ENCODE measurements at regions not wholly inside any gene's neighbourhood (a gene's known extent, or its start where the extent isn't known, plus 50 kb on each side); places are given as distances from the start of the nearest gene placed in this dataset.

DNA sequence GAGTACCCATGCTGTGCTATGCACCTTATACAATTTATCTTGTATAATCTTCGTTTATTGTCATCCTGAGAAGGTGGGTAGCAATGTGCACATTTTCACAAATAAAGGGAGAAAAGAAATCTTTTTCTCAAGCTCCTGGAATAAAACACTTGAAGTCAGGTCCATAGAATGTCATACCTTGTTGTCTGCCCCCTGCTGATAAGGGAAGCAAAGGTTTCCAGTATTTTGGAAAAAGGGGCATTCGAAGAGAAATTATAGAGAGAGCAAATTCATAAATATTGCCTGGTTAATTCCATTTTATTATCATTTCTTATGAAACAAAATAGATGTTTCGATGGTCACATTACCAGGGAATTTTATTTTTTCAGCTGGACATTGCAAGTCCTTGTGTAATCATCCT is 277.8 kb downstream of the RAP2B start:
- ChIA-PET CTCF (interaction anchor here (1.5 kb wide), 1 partner anchor 397 kb away, joined by 7 read pairs; no protein-coding TSS in a partner anchor), POLR2A (no interaction called here)
- intact Hi-C loops (cut with micrococcal nuclease; ENCODE audit: unreplicated experiment): loop anchor here (1.0 to 10.0 kb wide), 3 partner anchors 148 to 397 kb away; partner anchors contain the start of gene RAP2B
- Histone ChIP-seq H3K4me1 (no peaks in the 10 kb centered on the region), H3K36me3 (ENCODE audit: control insufficient read depth, insufficient read depth, low read length) (no peaks in the 10 kb centered on the region), H3K9me3 (no peaks in the 10 kb centered on the region), H3K4me3 (ENCODE audit: low read depth, low read length) (no peak overlapping the region), H3K27me3 (replicated peaks; ENCODE audit: control insufficient read depth, insufficient read depth, low read length) (no peaks in the 10 kb centered on the region)
- no peaks in the 10 kb centered on the region for H3K27me3 Mint-ChIP-seq (ENCODE audit: insufficient read depth, unreplicated experiment)
- no peaks in the 10 kb centered on the region for H3K9me3 Mint-ChIP-seq (ENCODE audit: unreplicated experiment)
- H3K4me1 Mint-ChIP-seq (ENCODE audit: low read depth, unreplicated experiment): peaks cover 5% of the 10 kb centered on the region
- no peaks in the 10 kb centered on the region for H3K36me3 Mint-ChIP-seq (ENCODE audit: insufficient read depth, unreplicated experiment)
- no TSS peak for BruUV-seq (replicated peaks)
- no peak for DNase-seq
- H3K27ac Mint-ChIP-seq (ENCODE audit: unreplicated experiment): no peak overlapping the region
- H3K4me3 Mint-ChIP-seq (ENCODE audit: unreplicated experiment): no peak overlapping the region
- peak; percentile 12 to 18 for TF ChIP-seq CTCF (IDR thresholded peaks at IDR 0.05; ENCODE audit: insufficient read depth in 1 of 2, low read depth in 1 of 2, low read length in 1 of 2, severe bottlenecking in 1 of 2, unreplicated experiment in 1 of 2)

DNA sequence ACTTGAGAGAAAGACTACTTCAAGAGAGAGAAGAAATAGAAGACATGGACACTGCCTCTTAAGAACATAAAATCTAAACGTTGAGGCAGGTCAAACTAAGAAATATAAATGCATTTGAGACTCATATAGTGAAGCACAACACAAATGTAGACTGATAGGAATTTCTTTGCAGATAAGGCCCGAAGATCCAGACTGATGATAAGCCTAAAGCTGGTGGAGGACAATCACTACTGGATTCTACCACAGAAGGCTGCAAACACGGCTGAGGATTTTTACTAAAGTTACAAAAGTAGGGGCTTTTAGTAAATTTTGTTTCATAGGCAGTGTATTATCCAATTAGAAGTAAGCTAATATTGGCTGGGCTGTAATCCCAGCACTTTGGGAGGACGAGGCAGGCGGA is 278.3 kb downstream of the RAP2B start:
- H3K4me3 Mint-ChIP-seq (ENCODE audit: unreplicated experiment): no peak overlapping the region
- no peak for TF ChIP-seq CTCF (IDR thresholded peaks at IDR 0.05; ENCODE audit: insufficient read depth in 1 of 2, low read depth in 1 of 2, low read length in 1 of 2, severe bottlenecking in 1 of 2, unreplicated experiment in 1 of 2)
- Histone ChIP-seq H3K4me1 (no peaks in the 10 kb centered on the region), H3K27me3 (replicated peaks; ENCODE audit: control insufficient read depth, insufficient read depth, low read length) (no peaks in the 10 kb centered on the region), H3K36me3 (ENCODE audit: control insufficient read depth, insufficient read depth, low read length) (no peaks in the 10 kb centered on the region), H3K4me3 (ENCODE audit: low read depth, low read length) (no peak overlapping the region), H3K9me3 (no peaks in the 10 kb centered on the region)
- no peak for DNase-seq
- no peaks in the 10 kb centered on the region for H3K27me3 Mint-ChIP-seq (ENCODE audit: insufficient read depth, unreplicated experiment)
- ChIA-PET POLR2A (no interaction called here), CTCF (interaction anchor here (1.5 kb wide), 1 partner anchor 397 kb away, joined by 7 read pairs; no protein-coding TSS in a partner anchor)
- no peak overlapping the region for H3K27ac Mint-ChIP-seq (ENCODE audit: unreplicated experiment)
- no peaks in the 10 kb centered on the region for H3K36me3 Mint-ChIP-seq (ENCODE audit: insufficient read depth, unreplicated experiment)
- intact Hi-C loops (cut with micrococcal nuclease; ENCODE audit: unreplicated experiment): no loop called here
- BruUV-seq (replicated peaks): no TSS peak
- H3K9me3 Mint-ChIP-seq (ENCODE audit: unreplicated experiment): no peaks in the 10 kb centered on the region
- H3K4me1 Mint-ChIP-seq (ENCODE audit: low read depth, unreplicated experiment): peaks cover 5% of the 10 kb centered on the region

- Mint-ChIP-seq H3K4me1 (ENCODE audit: low read depth, unreplicated experiment) (peaks cover 5% of the 10 kb centered on the region), H3K27me3 (ENCODE audit: insufficient read depth, unreplicated experiment) (no peaks in the 10 kb centered on the region), H3K27ac (ENCODE audit: unreplicated experiment) (no peak overlapping the region), H3K9me3 (ENCODE audit: unreplicated experiment) (no peaks in the 10 kb centered on the region), H3K4me3 (ENCODE audit: unreplicated experiment) (no peak overlapping the region), H3K36me3 (ENCODE audit: insufficient read depth, unreplicated experiment) (no peaks in the 10 kb centered on the region)
- H3K4me1 ChIP-seq: no peaks in the 10 kb centered on the region
- BruUV-seq (replicated peaks): no TSS peak
- no peaks in the 10 kb centered on the region for H3K9me3 ChIP-seq
- ChIA-PET CTCF (no interaction called here), POLR2A (no interaction called here)
- H3K36me3 ChIP-seq (ENCODE audit: control insufficient read depth, insufficient read depth, low read length): no peaks in the 10 kb centered on the region
- H3K4me3 ChIP-seq (ENCODE audit: low read depth, low read length): no peak overlapping the region
- no peaks in the 10 kb centered on the region for H3K27me3 ChIP-seq (replicated peaks; ENCODE audit: control insufficient read depth, insufficient read depth, low read length)
- DNase-seq: no peak
- no peak for TF ChIP-seq CTCF (IDR thresholded peaks at IDR 0.05; ENCODE audit: insufficient read depth in 1 of 2, low read depth in 1 of 2, low read length in 1 of 2, severe bottlenecking in 1 of 2, unreplicated experiment in 1 of 2)
- intact Hi-C loops (cut with micrococcal nuclease; ENCODE audit: unreplicated experiment): no loop called here
Observed at GRCh38 chr3:153442386-153442785, 280.4 kb downstream of the RAP2B start.

All from Caco-2 (cell line).